ENCODE measurements at regions not wholly inside any gene's neighbourhood (a gene's known extent, or its start where the extent isn't known, plus 50 kb on each side); places are given as distances from the start of the nearest gene placed in this dataset.

DNA sequence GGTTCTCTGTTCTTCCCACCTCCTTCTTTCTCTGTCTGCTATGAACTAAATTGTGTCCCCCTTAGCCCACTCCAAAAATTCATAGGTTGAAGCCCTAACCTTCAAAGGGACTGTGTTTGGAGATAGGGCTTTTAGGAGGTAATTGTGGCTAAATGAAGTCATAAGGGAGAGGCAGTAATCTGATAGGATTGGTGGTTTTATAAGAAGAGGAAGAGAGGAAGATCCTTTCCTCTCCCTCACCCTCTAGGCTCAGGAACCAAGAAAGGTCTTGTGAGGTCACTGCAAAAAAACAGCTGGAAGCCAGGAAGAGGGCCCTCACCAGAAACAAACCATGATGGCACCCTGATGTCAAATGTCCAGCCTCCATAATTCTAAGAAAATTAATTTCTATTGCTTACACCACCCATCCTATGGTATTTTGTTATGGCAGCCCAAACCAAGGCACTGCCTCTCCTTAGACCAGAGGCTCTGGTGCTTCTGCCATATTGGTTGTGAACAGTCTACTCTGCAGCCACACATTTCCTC is 135.1 kb upstream of the COL21A1 start:
- DNase-seq: no peak
- Mint-ChIP-seq H3K9me3 (peaks cover 22% of the 10 kb centered on the region), H3K36me3 (ENCODE audit: low read depth) (no peaks in the 10 kb centered on the region), H3K4me1 (peaks cover 23% of the 10 kb centered on the region), H3K27ac (no peak overlapping the region), H3K27me3 (ENCODE audit: low read depth, poor library complexity) (peaks cover 4% of the 10 kb centered on the region), H3K4me3 (no peak overlapping the region)
- TF ChIP-seq, protein P1, sequence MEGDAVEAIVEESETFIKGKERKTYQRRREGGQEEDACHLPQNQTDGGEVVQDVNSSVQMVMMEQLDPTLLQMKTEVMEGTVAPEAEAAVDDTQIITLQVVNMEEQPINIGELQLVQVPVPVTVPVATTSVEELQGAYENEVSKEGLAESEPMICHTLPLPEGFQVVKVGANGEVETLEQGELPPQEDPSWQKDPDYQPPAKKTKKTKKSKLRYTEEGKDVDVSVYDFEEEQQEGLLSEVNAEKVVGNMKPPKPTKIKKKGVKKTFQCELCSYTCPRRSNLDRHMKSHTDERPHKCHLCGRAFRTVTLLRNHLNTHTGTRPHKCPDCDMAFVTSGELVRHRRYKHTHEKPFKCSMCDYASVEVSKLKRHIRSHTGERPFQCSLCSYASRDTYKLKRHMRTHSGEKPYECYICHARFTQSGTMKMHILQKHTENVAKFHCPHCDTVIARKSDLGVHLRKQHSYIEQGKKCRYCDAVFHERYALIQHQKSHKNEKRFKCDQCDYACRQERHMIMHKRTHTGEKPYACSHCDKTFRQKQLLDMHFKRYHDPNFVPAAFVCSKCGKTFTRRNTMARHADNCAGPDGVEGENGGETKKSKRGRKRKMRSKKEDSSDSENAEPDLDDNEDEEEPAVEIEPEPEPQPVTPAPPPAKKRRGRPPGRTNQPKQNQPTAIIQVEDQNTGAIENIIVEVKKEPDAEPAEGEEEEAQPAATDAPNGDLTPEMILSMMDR (IDR thresholded peaks at IDR 0.05): no peak

DNA sequence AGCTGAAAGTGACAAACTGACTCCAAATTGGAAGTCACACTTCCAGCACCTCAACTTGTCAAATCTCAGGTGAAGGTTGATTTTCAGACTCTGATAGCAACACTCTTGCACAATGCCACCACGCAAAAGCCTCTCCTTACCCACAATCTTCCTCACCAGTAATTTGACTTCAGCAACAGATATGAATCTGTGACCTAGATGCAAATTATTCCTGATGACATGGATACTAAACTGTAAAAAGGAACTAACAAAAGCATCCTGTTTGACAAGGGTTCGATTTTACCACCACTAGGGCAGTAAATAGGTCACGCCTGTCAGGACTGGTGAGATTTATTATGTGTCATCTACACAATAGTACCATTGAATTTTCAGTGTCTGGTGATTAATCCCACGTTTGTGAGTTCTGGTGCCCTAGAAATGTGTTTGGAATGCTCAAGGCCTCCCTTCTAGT is 134.4 kb upstream of the COL21A1 start:
- no peak for DNase-seq
- H3K27ac Mint-ChIP-seq: peak overlapping the region; percentile 33
- H3K36me3 Mint-ChIP-seq (ENCODE audit: low read depth): no peaks in the 10 kb centered on the region
- H3K4me3 Mint-ChIP-seq: no peak overlapping the region
- peaks cover 22% of the 10 kb centered on the region for H3K9me3 Mint-ChIP-seq
- H3K27me3 Mint-ChIP-seq (ENCODE audit: low read depth, poor library complexity): peaks cover 8% of the 10 kb centered on the region
- TF ChIP-seq, protein P1 (IDR thresholded peaks at IDR 0.05): no peak
- H3K4me1 Mint-ChIP-seq: peaks cover 23% of the 10 kb centered on the region

DNA sequence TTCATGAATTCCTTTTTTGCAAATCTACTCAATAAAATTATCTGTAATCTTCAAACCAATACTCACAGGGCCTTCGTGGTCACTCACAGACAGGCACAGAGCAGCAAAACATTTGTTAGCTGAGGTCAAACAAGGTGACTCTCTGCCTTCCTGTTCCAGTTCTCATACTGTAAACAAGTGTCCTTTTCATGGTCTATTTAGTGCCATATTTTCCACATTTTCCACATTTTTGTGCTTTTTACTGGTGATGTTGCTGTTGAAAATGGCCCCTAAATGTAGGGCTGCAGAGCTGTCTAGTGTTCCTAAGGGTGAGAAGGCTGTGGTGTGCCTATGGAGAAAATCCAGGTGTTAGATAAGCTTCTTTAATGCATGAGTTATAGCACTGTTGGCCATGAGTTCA is 133.1 kb upstream of the COL21A1 start:
- peaks cover 23% of the 10 kb centered on the region for H3K4me1 Mint-ChIP-seq
- peaks cover 13% of the 10 kb centered on the region for H3K27me3 Mint-ChIP-seq (ENCODE audit: low read depth, poor library complexity)
- H3K36me3 Mint-ChIP-seq (ENCODE audit: low read depth): no peaks in the 10 kb centered on the region
- H3K27ac Mint-ChIP-seq: no peak overlapping the region
- DNase-seq: no peak
- peaks cover 21% of the 10 kb centered on the region for H3K9me3 Mint-ChIP-seq
- TF ChIP-seq, protein P1 (IDR thresholded peaks at IDR 0.05): no peak
- H3K4me3 Mint-ChIP-seq: no peak overlapping the region

DNA sequence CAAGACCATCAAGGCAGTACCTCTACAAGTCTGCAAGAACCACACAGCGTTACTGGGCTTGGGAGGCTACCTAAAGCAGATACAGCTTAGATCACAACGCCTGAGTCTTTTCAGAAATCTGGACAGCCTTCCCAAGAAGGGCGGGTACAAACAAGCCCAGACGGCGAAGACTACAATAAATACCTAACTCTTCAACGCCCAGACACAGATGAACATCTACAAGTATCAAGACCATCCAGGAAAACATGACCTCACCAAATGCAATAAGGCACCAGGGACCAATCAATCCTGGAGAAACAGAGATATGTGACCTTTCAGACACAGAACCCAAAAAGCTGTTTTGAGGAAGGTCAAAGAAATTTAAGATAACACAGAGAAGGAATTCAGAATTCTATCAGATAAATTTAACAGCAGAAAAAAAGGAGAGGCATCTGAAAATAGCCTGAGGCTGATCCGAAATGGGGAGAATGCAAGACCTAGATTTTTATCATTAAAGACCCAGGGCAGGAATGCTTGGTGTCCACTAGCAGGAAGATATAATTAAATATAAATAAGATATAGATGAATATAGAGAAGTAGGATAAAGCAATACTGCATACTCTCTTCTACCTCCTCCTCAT is 131.7 kb upstream of the COL21A1 start:
- DNase-seq: no peak
- no peak overlapping the region for H3K4me3 Mint-ChIP-seq
- H3K9me3 Mint-ChIP-seq: peaks cover 13% of the 10 kb centered on the region
- H3K27ac Mint-ChIP-seq: no peak overlapping the region
- peaks cover 16% of the 10 kb centered on the region for H3K27me3 Mint-ChIP-seq (ENCODE audit: low read depth, poor library complexity)
- TF ChIP-seq, protein P1 (IDR thresholded peaks at IDR 0.05): no peak
- H3K4me1 Mint-ChIP-seq: peaks cover 23% of the 10 kb centered on the region
- H3K36me3 Mint-ChIP-seq (ENCODE audit: low read depth): no peaks in the 10 kb centered on the region

DNA sequence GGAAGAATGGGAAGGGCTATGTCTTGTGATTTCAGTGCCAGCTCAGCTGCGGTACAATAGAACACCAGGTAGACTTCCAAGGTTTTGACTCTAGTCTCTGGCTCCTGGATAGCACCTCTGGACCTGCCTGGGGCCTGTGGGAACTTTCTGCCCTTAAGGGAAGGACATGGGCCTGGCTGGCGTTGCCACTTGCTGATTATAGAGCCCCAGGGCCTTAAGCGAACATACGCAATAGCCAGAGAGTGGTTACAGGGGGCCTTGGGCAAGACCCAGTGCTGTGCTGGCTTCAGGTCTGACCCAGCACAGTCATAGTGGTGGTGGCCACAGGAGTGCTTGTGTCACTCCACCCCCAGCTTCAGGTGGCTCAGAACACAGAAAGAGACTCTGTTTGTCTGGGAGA is 131.1 kb upstream of the COL21A1 start:
- TF ChIP-seq, protein P1 (IDR thresholded peaks at IDR 0.05): no peak
- Mint-ChIP-seq H3K36me3 (ENCODE audit: low read depth) (no peaks in the 10 kb centered on the region), H3K9me3 (peaks cover 13% of the 10 kb centered on the region), H3K4me3 (no peak overlapping the region), H3K27me3 (ENCODE audit: low read depth, poor library complexity) (peaks cover 17% of the 10 kb centered on the region), H3K4me1 (peaks cover 23% of the 10 kb centered on the region), H3K27ac (no peak overlapping the region)
- DNase-seq: no peak

DNA sequence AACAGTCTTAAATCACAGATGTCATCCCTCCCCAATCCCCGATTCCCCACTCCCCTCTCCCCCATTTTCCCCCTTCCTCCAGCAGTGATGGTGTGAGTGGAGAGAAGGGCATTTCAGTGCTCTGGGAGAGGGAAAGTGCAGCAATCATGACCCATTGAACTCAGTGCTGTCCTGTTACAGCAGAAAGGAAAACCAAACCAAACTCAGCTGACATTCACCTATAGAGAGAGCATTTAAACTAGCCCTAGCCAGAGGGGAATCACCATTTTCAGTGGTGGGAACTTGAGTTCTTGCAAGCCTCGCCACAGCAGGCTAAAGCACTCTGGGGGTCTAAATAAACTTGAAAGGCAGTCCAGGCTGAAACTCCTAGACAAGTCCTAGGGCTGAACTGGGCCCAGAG is 129.9 kb upstream of the COL21A1 start:
- H3K27ac Mint-ChIP-seq: no peak overlapping the region
- peaks cover 13% of the 10 kb centered on the region for H3K9me3 Mint-ChIP-seq
- H3K36me3 Mint-ChIP-seq (ENCODE audit: low read depth): no peaks in the 10 kb centered on the region
- H3K4me1 Mint-ChIP-seq: peaks cover 15% of the 10 kb centered on the region
- H3K27me3 Mint-ChIP-seq (ENCODE audit: low read depth, poor library complexity): peaks cover 14% of the 10 kb centered on the region
- no peak for DNase-seq
- H3K4me3 Mint-ChIP-seq: no peak overlapping the region
- TF ChIP-seq, protein P1 (IDR thresholded peaks at IDR 0.05): no peak

All from nephron progenitor cell (in vitro differentiated cells).